BLaER1 (cell line): ENCODE measurements at regions not wholly inside any gene's neighbourhood (a gene's known extent, or its start where the extent isn't known, plus 50 kb on each side); places are given as distances from the start of the nearest gene placed in this dataset.

ENCODE experiments used
- H3K27ac ChIP-seq: shearing (Covaris generic); formaldehyde crosslinking; 2 replicates; pipeline ENCODE4 v1.8.1; 2022
- H3K27me3 ChIP-seq: shearing (Covaris generic); formaldehyde crosslinking; 2 replicates; pipeline ENCODE4 v1.8.1; 2022
- H3K36me3 ChIP-seq: shearing (Covaris generic); formaldehyde crosslinking; 2 replicates; pipeline ENCODE4 v1.8.1; 2022
- H3K4me1 ChIP-seq: shearing (Covaris generic); formaldehyde crosslinking; 2 replicates; pipeline ENCODE4 v1.8.1; 2022
- H3K4me2 ChIP-seq: shearing (Covaris generic); formaldehyde crosslinking; 2 replicates; pipeline ENCODE4 v1.8.1; 2022
- H3K4me3 ChIP-seq: shearing (Covaris generic); formaldehyde crosslinking; 2 replicates; pipeline ENCODE4 v1.8.1; 2022
- H3K9ac ChIP-seq: shearing (Covaris generic); formaldehyde crosslinking; 2 replicates; pipeline ENCODE4 v1.8.1; 2022
- H3K9me3 ChIP-seq: shearing (Covaris generic); formaldehyde crosslinking; 2 replicates; pipeline ENCODE4 v1.8.1; 2022
- H4K20me1 ChIP-seq: shearing (Covaris generic); formaldehyde crosslinking; 2 replicates; pipeline ENCODE4 v1.8.1; 2022
- Cebpa-rat ChIP-seq: shearing (Covaris generic); IDR thresholded peaks from 2 replicates; pipeline ENCODE4 v1.8.1; 2022

DNA sequence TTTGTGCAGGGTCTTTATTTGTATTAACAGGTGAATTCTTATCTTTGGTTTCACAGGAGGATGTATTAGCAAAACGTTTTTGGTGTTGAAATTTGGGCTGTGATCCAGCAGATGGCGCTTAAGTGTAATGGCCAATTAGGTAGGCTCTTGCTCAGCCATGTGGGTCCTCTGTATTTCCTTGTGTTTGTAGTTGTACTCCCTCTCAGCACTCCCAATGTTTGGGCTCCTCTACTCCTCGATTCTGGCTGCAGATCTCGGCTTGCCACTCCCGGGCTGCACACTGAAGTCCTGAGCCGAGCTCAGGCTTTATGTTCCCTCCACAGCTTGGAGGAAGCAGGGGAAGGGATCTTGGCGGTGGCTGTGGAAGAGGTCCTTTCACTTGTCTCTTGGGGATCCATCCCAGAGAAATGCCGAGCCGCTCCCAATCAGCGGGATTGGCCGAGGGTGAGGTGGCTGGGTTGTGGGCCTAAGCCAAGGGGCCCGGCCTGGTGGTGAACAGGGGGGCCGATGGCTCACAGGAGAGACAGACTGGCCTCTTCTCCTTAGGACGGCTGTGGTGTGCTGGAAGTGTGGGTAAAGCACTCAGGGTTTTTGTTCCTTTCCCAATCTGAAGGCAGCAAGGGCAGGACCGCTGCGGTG lies 133.7 kb downstream of the AEBP2 start:
- Histone ChIP-seq H3K4me1 (no peaks in the 10 kb centered on the region), H3K27me3 (no peaks in the 10 kb centered on the region), H3K36me3 (no peaks in the 10 kb centered on the region), H3K9me3 (no peaks in the 10 kb centered on the region), H3K9ac (no peak overlapping the region), H3K4me3 (no peak overlapping the region), H4K20me1 (no peaks in the 10 kb centered on the region), H3K4me2 (no peak overlapping the region), H3K27ac (no peak overlapping the region)
- TF ChIP-seq Cebpa-rat, result no peak

DNA sequence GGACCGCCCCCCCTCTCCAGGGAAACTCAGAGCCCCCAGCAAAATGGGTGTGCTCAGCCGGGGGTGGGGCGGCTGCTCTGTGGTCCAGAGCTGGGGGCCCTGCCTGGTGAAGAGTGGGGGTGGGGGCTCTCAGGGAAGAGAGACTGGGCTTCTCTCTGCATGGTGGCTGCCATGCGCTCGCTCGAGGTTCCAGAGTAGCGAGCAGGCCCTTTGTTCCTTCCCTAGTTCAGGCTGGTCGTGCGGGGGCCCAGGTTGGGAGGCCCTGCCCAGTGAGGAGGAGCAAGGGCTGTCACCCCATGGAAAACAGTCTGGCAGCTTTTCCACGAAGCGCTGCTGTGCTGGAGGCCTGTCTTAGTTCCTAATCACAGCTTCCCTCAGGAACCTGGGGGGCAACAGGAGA lies 134.6 kb downstream of the AEBP2 start:
- no peak overlapping the region for H3K4me3 ChIP-seq
- no peak overlapping the region for H3K9ac ChIP-seq
- no peaks in the 10 kb centered on the region for H3K4me1 ChIP-seq
- H4K20me1 ChIP-seq, result no peaks in the 10 kb centered on the region
- no peak overlapping the region for H3K27ac ChIP-seq
- no peak for TF ChIP-seq Cebpa-rat
- H3K27me3 ChIP-seq, result no peaks in the 10 kb centered on the region
- H3K9me3 ChIP-seq, result no peaks in the 10 kb centered on the region
- H3K36me3 ChIP-seq, result no peaks in the 10 kb centered on the region
- H3K4me2 ChIP-seq, result no peak overlapping the region

DNA sequence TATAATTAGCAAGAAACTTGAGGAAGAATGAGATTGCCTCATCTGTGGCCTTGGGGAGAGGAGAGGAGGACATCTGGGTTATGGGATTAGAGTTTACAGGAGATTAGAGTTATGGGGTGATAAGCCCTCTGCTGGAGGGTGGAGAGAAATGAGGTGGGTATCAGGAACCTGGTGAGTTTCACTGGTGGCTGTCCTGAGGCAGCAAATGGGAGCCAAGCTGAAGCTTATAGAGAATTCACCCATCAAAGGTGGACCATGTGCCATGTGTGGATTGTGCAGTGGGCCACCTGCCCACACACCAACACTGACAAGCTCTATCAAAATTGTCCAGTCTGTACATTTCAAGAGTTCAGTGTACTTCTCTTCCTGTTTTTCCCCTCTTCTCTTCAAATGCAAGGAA lies 135.3 kb downstream of the AEBP2 start:
- H3K4me1 ChIP-seq, result no peaks in the 10 kb centered on the region
- H3K9ac ChIP-seq, result no peak overlapping the region
- no peaks in the 10 kb centered on the region for H4K20me1 ChIP-seq
- no peak overlapping the region for H3K4me2 ChIP-seq
- H3K9me3 ChIP-seq, result no peaks in the 10 kb centered on the region
- H3K27me3 ChIP-seq, result no peaks in the 10 kb centered on the region
- H3K27ac ChIP-seq, result no peak overlapping the region
- no peak overlapping the region for H3K4me3 ChIP-seq
- TF ChIP-seq Cebpa-rat, result no peak
- no peaks in the 10 kb centered on the region for H3K36me3 ChIP-seq

DNA sequence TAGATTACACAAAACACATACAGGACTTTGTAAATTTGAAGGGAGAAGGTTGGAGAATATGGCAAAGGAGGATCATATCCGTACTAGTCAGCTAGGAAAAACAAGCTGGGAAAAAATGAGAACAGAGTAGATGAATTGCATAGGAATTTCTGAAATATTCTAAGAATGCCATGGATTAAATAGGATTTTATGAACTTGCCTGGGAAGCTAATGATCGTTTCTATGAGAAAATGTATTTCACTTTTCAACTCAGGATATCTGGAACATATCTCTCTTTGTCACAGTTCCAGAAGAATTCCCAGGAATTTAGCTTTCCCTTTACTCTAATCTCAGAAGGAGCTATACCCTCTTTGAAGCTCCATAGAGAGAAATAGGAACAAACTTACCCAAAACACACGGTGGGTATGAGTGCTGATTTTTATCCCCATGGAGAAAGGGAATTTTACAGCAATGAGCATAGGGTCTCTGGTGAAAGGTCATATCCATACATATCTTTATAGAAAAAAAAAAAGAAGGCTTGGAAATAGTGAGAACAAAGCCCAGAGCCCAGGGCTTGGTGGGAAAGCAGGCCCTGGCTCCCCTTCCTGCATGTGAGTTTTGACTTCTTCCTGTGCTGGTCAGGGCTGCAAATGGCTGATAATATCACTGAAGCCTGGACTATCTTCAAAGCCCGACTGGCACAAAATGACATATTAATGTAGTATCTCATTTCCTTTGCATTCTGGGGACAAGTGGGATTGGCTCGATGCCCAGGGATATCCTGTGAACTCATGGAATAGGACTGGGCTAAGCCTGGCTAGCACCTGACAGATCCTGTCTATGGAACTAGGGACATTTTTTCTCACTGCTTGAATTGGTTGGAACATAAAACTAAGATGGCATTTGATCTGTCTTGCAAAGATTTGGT lies 136.3 kb downstream of the AEBP2 start:
- no peak for TF ChIP-seq Cebpa-rat

DNA sequence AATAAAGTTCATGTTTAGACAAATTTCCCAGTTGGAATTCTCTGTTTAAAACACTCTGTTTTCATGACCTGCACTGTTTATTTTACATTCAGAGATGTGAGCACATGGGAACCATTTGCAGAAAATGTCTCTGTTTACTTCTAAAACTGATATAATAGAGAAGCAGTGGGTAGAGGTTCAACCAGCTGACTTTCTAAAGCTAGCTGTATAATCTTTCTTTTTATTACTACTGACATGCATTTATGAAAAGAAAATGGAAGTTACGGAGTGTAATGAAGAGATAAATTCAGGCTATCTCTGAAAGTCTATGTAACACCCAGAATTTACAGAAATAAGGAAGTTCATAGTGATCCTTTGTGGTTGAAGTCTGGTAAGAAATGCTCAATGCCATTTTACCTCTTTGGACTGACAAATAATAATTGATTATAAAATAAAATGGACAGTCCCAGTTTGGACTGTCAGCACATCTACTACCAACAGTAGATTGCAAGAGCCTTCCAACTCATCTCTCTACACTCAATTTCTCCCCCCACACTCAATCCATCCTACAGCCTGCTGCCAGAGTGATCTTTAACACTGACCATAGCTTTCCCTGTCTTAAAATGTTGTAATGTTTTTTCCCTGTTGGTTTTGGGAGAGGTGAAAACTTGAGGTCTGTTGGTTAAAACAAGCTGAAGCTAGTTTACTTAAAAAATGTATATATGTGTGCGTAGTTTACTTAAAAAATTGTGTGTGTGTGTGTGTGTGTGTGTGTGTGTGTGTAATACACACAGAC lies 137.4 kb downstream of the AEBP2 start:
- no peaks in the 10 kb centered on the region for H4K20me1 ChIP-seq
- no peak for TF ChIP-seq Cebpa-rat

More for the DNA sequence above, 136.3 kb downstream of the AEBP2 start:
- Histone ChIP-seq H3K9ac (no peak overlapping the region), H3K4me3 (no peak overlapping the region), H3K9me3 (0 out of 2 replicates have a peak, but pooled peaks cover 3% of the 10 kb centered on the region), H3K27me3 (no peaks in the 10 kb centered on the region), H3K4me1 (no peaks in the 10 kb centered on the region), H3K27ac (no peak overlapping the region), H4K20me1 (no peaks in the 10 kb centered on the region), H3K36me3 (no peaks in the 10 kb centered on the region), H3K4me2 (no peak overlapping the region)

DNA sequence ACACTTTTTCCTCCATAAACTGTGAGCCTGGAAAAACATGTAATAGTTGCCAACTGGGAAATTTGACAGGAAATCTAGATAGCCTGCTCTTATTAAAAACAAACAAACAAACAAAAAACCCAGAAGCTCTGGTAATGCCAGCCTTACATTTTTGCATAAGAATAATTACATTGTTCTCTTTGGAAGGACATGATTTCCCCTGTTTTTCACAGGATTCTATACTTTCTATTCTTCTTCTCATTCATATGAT lies 137.9 kb downstream of the AEBP2 start:
- Histone ChIP-seq H3K4me3 (no peak overlapping the region), H3K9me3 (peaks cover 10% of the 10 kb centered on the region), H3K4me1 (no peaks in the 10 kb centered on the region), H3K4me2 (no peak overlapping the region), H4K20me1 (no peaks in the 10 kb centered on the region), H3K27ac (no peak overlapping the region), H3K36me3 (no peaks in the 10 kb centered on the region), H3K27me3 (no peaks in the 10 kb centered on the region), H3K9ac (no peak overlapping the region)
- TF ChIP-seq Cebpa-rat, result no peak

More for the DNA sequence above, 137.4 kb downstream of the AEBP2 start:
- Histone ChIP-seq H3K4me1 (no peaks in the 10 kb centered on the region), H3K4me3 (no peak overlapping the region), H3K27me3 (no peaks in the 10 kb centered on the region), H3K4me2 (no peak overlapping the region), H3K27ac (no peak overlapping the region), H3K36me3 (no peaks in the 10 kb centered on the region), H3K9me3 (peaks cover 5% of the 10 kb centered on the region), H3K9ac (no peak overlapping the region)

DNA sequence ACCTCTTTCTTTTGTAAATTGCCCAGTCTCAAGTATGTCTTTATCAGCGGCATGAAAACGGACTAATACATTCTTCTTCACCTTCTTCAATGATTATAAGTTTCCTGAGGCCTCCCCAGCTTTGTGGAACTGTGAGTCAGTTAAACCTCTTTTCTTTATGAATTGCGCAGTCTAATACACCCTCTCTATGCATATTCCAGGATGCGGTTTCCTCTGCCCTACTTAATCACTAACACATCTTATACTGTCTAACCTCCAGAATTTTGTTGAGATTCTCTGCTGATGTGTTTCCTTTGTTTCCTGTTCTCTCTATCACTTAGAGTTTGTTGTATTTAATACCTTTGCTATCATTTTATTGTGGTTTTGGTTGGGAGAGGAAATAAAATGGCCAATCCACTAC lies 145.4 kb downstream of the AEBP2 start:
- TF ChIP-seq Cebpa-rat, result no peak
- no peak overlapping the region for H3K4me2 ChIP-seq
- H3K36me3 ChIP-seq, result peaks cover 9% of the 10 kb centered on the region
- H3K4me3 ChIP-seq, result no peak overlapping the region
- no peak overlapping the region for H3K27ac ChIP-seq
- no peak overlapping the region for H3K9ac ChIP-seq
- no peaks in the 10 kb centered on the region for H3K4me1 ChIP-seq
- H3K9me3 ChIP-seq, result peaks cover 35% of the 10 kb centered on the region
- no peaks in the 10 kb centered on the region for H3K27me3 ChIP-seq
- H4K20me1 ChIP-seq, result no peaks in the 10 kb centered on the region

DNA sequence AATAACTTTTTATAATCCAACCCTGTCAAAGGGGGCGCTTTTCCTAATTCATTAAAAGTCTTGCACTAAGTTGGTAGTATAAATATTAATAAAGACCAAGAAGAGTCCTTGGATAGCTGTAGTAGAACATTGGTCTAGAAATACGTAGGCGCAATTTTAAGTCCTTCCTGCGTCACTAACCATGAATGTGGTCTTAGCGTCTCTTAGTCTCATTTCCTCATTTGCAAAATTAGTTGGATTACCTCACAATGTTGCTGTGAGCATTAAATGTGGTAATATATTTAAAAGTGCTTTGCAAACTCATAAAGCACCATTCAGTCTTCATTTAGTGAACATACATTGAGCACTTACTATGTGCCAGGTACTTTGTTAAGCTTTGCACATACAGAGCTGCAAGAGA lies 149.7 kb downstream of the AEBP2 start:
- Histone ChIP-seq H3K36me3 (no peaks in the 10 kb centered on the region), H3K9ac (no peak overlapping the region), H4K20me1 (no peaks in the 10 kb centered on the region), H3K27ac (no peak overlapping the region), H3K4me1 (no peaks in the 10 kb centered on the region), H3K27me3 (no peaks in the 10 kb centered on the region), H3K4me3 (no peak overlapping the region), H3K9me3 (peaks cover 8% of the 10 kb centered on the region), H3K4me2 (no peak overlapping the region)
- TF ChIP-seq Cebpa-rat, result no peak

DNA sequence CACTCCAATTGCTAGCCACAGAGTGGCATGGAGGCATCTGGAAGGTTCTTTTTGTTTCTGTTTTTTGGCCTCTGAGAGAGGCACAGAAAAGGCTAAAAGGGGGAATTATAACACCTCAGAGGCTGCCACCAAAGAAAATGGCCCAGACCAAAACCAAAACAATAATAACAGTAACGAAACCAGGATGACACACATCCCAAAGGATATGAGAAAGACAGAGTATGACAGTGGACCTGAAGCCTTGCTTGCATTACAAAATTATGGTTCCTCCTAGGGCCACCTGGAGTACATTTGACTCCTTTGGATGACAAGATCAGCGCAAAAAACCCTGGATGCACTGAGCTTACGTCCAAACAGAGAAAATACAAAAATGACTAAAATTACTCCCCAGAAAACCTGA lies 152.7 kb downstream of the AEBP2 start:
- Histone ChIP-seq H3K27me3 (no peaks in the 10 kb centered on the region), H3K9ac (no peak overlapping the region), H3K4me1 (no peaks in the 10 kb centered on the region), H3K36me3 (no peaks in the 10 kb centered on the region), H3K9me3 (no peaks in the 10 kb centered on the region), H3K27ac (no peak overlapping the region), H3K4me2 (no peak overlapping the region), H4K20me1 (no peaks in the 10 kb centered on the region), H3K4me3 (no peak overlapping the region)
- TF ChIP-seq Cebpa-rat, result no peak
